Activated CD4-positive, alpha-beta T cell treated with anti-CD3 and anti-CD28 coated beads, Interleukin-2, amount 10 ng/mL, durations not matched to agents 7 days and 5 days (primary cell): ENCODE measurements at regions not wholly inside any gene's neighbourhood (a gene's known extent, or its start where the extent isn't known, plus 50 kb on each side); places are given as distances from the start of the nearest gene placed in this dataset.

Experiments
- CTCF ChIA-PET: fragments of 350-600 bp; sonication (Branson Sonifier 250); formaldehyde crosslinking; loops from one replicate; lab custom pipeline; 2021; ENCODE audit warnings: antibody characterized with exemption; lab: Charles Lee
- POLR2A ChIA-PET: fragments of 350-600 bp; sonication (Branson Sonifier 250); formaldehyde crosslinking; loops from one replicate; lab custom pipeline; 2021; ENCODE audit warnings: antibody characterized with exemption; lab: Charles Lee
- DNase-seq: peaks from one replicate; pipeline ENCODE4 v3.0.0-alpha.2; 2020
- H3K27ac Mint-ChIP-seq: one replicate; pipeline ENCODE4 v1.8.0; 2021; ENCODE audit warnings: mild to moderate bottlenecking, moderate library complexity, mixed read lengths
- H3K27me3 Mint-ChIP-seq: one replicate; pipeline ENCODE4 v1.8.0; 2021; ENCODE audit warnings: mixed read lengths
- H3K36me3 Mint-ChIP-seq: one replicate; pipeline ENCODE4 v1.8.0; 2021; ENCODE audit warnings: low read depth, mixed read lengths
- H3K4me1 Mint-ChIP-seq: one replicate; pipeline ENCODE4 v1.8.0; 2021; ENCODE audit warnings: mixed read lengths
- H3K4me3 Mint-ChIP-seq: one replicate; pipeline ENCODE4 v1.8.0; 2021; ENCODE audit warnings: mild to moderate bottlenecking, moderate library complexity, mixed read lengths
- H3K9me3 Mint-ChIP-seq: one replicate; pipeline ENCODE4 v1.8.0; 2021; ENCODE audit warnings: mixed read lengths

DNA sequence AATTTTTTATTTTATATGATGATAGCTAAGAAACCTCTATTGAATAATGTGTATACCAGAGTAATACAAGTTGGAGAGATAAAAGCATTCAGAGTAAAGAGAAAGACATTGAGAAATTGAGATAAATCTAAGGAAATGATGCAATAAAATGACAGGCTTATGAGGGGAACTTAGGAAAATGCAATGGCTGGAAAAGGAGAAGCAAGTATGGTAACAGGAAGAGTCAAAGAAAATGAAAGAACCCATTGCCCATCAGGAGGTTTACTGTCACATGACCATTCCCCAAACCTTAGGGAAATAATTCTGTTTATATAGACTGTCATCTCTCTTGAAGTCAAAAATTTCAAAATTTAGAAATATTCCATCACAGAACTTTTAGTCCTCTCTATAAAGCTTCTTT lies 808.0 kb upstream of the PRR20A start:
- H3K36me3 Mint-ChIP-seq = no peaks in the 10 kb centered on the region
- H3K9me3 Mint-ChIP-seq = peaks cover under 1% of the 10 kb centered on the region
- ChIA-PET POLR2A (no interaction called here), CTCF (no interaction called here)
- no peak for DNase-seq
- H3K27me3 Mint-ChIP-seq = no peaks in the 10 kb centered on the region
- no peak overlapping the region for H3K27ac Mint-ChIP-seq
- no peaks in the 10 kb centered on the region for H3K4me1 Mint-ChIP-seq
- no peak overlapping the region for H3K4me3 Mint-ChIP-seq

DNA sequence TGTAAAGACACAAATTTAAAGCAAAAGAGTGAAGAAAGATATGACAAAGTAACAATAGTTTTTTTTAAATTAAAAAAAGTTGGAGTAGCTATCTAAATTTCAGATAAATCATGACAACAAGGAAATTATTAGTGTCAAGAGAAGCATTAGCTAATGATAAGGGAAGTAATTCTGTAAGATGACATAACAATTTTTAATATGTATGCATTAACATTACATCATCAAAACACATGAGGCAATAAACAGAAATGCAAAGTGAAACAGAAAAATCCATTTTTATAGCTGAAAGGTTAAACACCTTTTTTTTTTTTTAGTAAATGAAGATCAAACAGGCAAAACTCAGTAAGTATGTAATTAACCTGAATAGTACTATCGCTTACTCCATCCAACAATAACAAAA lies 804.9 kb upstream of the PRR20A start:
- H3K27me3 Mint-ChIP-seq = no peaks in the 10 kb centered on the region
- POLR2A ChIA-PET = no interaction called here
- no peaks in the 10 kb centered on the region for H3K36me3 Mint-ChIP-seq
- H3K4me1 Mint-ChIP-seq = no peaks in the 10 kb centered on the region
- CTCF ChIA-PET = interaction anchor here (0.6 kb wide), 1 partner anchor 154 kb away, joined by 3 read pairs; no protein-coding TSS in a partner anchor
- no peak overlapping the region for H3K27ac Mint-ChIP-seq
- H3K4me3 Mint-ChIP-seq = no peak overlapping the region
- H3K9me3 Mint-ChIP-seq = peaks cover 6% of the 10 kb centered on the region
- DNase-seq = no peak

DNA sequence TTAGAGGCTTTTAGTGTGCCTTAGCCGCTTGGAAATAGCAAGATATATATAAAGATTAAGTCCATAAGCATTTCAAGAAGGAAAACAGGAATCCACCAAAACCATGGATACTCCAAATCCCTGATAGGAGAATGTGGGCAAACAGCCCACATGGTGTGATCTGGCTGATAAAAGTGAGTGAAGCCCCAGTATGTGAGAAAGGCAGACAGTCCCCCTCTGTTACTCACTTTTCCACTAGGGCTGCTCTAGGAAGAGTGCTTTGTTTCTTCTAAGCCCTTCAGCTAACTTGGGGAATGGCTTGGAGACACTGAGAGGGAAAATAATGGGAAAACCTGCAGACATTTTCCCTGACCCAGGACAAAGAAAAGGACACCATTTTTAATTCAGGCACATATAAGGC lies 802.3 kb upstream of the PRR20A start:
- ChIA-PET CTCF (no interaction called here), POLR2A (no interaction called here)
- Mint-ChIP-seq H3K9me3 (peaks cover 15% of the 10 kb centered on the region), H3K27me3 (no peaks in the 10 kb centered on the region), H3K4me3 (no peak overlapping the region), H3K4me1 (no peaks in the 10 kb centered on the region), H3K27ac (no peak overlapping the region), H3K36me3 (no peaks in the 10 kb centered on the region)
- no peak for DNase-seq

- H3K4me3 Mint-ChIP-seq = no peak overlapping the region
- no peaks in the 10 kb centered on the region for H3K27me3 Mint-ChIP-seq
- H3K36me3 Mint-ChIP-seq = no peaks in the 10 kb centered on the region
- no peaks in the 10 kb centered on the region for H3K4me1 Mint-ChIP-seq
- H3K27ac Mint-ChIP-seq = no peak overlapping the region
- H3K9me3 Mint-ChIP-seq = peaks cover 10% of the 10 kb centered on the region
- ChIA-PET CTCF (no interaction called here), POLR2A (no interaction called here)
- no peak for DNase-seq
These were observed 793.7 kb upstream of the PRR20A start for GRCh38 chr13:56347014-56347413.

DNA sequence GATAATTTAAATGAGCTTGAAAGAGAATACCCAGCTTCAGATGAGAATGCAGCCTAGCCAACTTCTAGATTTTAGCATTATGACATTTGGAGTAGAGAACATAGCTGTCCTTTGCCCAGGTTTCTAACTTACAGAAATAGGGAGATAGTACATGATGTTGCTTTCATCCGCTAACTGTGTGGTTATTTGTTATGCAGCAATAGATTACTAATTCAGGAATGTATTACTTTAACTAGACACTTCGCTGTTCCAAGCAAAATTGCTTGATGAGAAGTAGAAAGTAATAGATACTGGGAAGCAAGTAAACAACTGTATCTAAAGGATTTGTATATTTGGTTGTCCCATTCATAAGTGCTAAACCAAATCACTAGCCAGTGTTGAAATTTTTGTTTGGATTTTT lies 790.9 kb upstream of the PRR20A start:
- ChIA-PET POLR2A (no interaction called here), CTCF (no interaction called here)
- no peak for DNase-seq
- Mint-ChIP-seq H3K36me3 (no peaks in the 10 kb centered on the region), H3K9me3 (peaks cover 3% of the 10 kb centered on the region), H3K27me3 (no peaks in the 10 kb centered on the region), H3K4me3 (no peak overlapping the region), H3K27ac (no peak overlapping the region), H3K4me1 (no peaks in the 10 kb centered on the region)

- Mint-ChIP-seq H3K4me3 (no peak overlapping the region), H3K36me3 (no peaks in the 10 kb centered on the region), H3K27ac (no peak overlapping the region), H3K9me3 (peaks cover 3% of the 10 kb centered on the region), H3K4me1 (no peaks in the 10 kb centered on the region), H3K27me3 (no peaks in the 10 kb centered on the region)
- POLR2A ChIA-PET = no interaction called here
- CTCF ChIA-PET = no interaction called here
- no peak for DNase-seq
These were observed 789.7 kb upstream of the PRR20A start for GRCh38 chr13:56351041-56351440.

- no peaks in the 10 kb centered on the region for H3K4me1 Mint-ChIP-seq
- H3K9me3 Mint-ChIP-seq = peaks cover 3% of the 10 kb centered on the region
- DNase-seq = no peak
- ChIA-PET POLR2A (no interaction called here), CTCF (no interaction called here)
- no peaks in the 10 kb centered on the region for H3K36me3 Mint-ChIP-seq
- H3K27me3 Mint-ChIP-seq = no peaks in the 10 kb centered on the region
- H3K27ac Mint-ChIP-seq = no peak overlapping the region
- no peak overlapping the region for H3K4me3 Mint-ChIP-seq
These were observed 788.4 kb upstream of the PRR20A start for GRCh38 chr13:56352361-56352760.

- no peak overlapping the region for H3K4me3 Mint-ChIP-seq
- no peaks in the 10 kb centered on the region for H3K4me1 Mint-ChIP-seq
- ChIA-PET POLR2A (no interaction called here), CTCF (no interaction called here)
- no peaks in the 10 kb centered on the region for H3K27me3 Mint-ChIP-seq
- no peaks in the 10 kb centered on the region for H3K36me3 Mint-ChIP-seq
- no peak overlapping the region for H3K27ac Mint-ChIP-seq
- no peak for DNase-seq
- H3K9me3 Mint-ChIP-seq = peaks cover 7% of the 10 kb centered on the region
These were observed 787.8 kb upstream of the PRR20A start for GRCh38 chr13:56352901-56353300.

- Mint-ChIP-seq H3K27me3 (no peaks in the 10 kb centered on the region), H3K36me3 (no peaks in the 10 kb centered on the region), H3K4me1 (no peaks in the 10 kb centered on the region), H3K4me3 (no peak overlapping the region), H3K27ac (no peak overlapping the region), H3K9me3 (peaks cover 17% of the 10 kb centered on the region)
- CTCF ChIA-PET = no interaction called here
- DNase-seq = no peak
- POLR2A ChIA-PET = no interaction called here
These were observed 784.0 kb upstream of the PRR20A start for GRCh38 chr13:56356690-56357089.

- POLR2A ChIA-PET = no interaction called here
- no peak overlapping the region for H3K27ac Mint-ChIP-seq
These were observed 762.2 kb upstream of the PRR20A start for GRCh38 chr13:56378566-56378965.

GRCh38 chr13:56393549-56393948 lies 747.2 kb upstream of the PRR20A start:
- ChIA-PET POLR2A (no interaction called here), CTCF (no interaction called here)
- Mint-ChIP-seq H3K4me1 (no peaks in the 10 kb centered on the region), H3K9me3 (peaks cover 17% of the 10 kb centered on the region), H3K27me3 (no peaks in the 10 kb centered on the region), H3K4me3 (no peak overlapping the region), H3K36me3 (no peaks in the 10 kb centered on the region), H3K27ac (no peak overlapping the region)
- no peak for DNase-seq

More at GRCh38 chr13:56378566-56378965, 762.2 kb upstream of the PRR20A start:
- CTCF ChIA-PET = no interaction called here
- H3K36me3 Mint-ChIP-seq = no peaks in the 10 kb centered on the region
- DNase-seq = no peak
- H3K27me3 Mint-ChIP-seq = no peaks in the 10 kb centered on the region
- peaks cover 18% of the 10 kb centered on the region for H3K9me3 Mint-ChIP-seq
- no peak overlapping the region for H3K4me3 Mint-ChIP-seq
- H3K4me1 Mint-ChIP-seq = no peaks in the 10 kb centered on the region

GRCh38 chr13:56396318-56396717 lies 744.4 kb upstream of the PRR20A start:
- no peak overlapping the region for H3K27ac Mint-ChIP-seq
- CTCF ChIA-PET = no interaction called here

GRCh38 chr13:56400774-56401173 lies 739.9 kb upstream of the PRR20A start:
- Mint-ChIP-seq H3K4me1 (no peaks in the 10 kb centered on the region), H3K4me3 (no peak overlapping the region), H3K27me3 (no peaks in the 10 kb centered on the region), H3K9me3 (peaks cover 19% of the 10 kb centered on the region), H3K36me3 (no peaks in the 10 kb centered on the region), H3K27ac (no peak overlapping the region)
- CTCF ChIA-PET = no interaction called here
- no peak for DNase-seq
- POLR2A ChIA-PET = no interaction called here

More at GRCh38 chr13:56396318-56396717, 744.4 kb upstream of the PRR20A start:
- no peaks in the 10 kb centered on the region for H3K36me3 Mint-ChIP-seq
- no peaks in the 10 kb centered on the region for H3K4me1 Mint-ChIP-seq
- no peak overlapping the region for H3K4me3 Mint-ChIP-seq
- POLR2A ChIA-PET = no interaction called here
- DNase-seq = no peak
- H3K9me3 Mint-ChIP-seq = peaks cover 15% of the 10 kb centered on the region
- no peaks in the 10 kb centered on the region for H3K27me3 Mint-ChIP-seq

GRCh38 chr13:56412856-56413255 lies 727.9 kb upstream of the PRR20A start:
- H3K9me3 Mint-ChIP-seq = peaks cover 5% of the 10 kb centered on the region
- no peak overlapping the region for H3K4me3 Mint-ChIP-seq
- POLR2A ChIA-PET = no interaction called here
- H3K4me1 Mint-ChIP-seq = no peaks in the 10 kb centered on the region
- no peaks in the 10 kb centered on the region for H3K27me3 Mint-ChIP-seq
- no peak overlapping the region for H3K27ac Mint-ChIP-seq
- no peaks in the 10 kb centered on the region for H3K36me3 Mint-ChIP-seq
- CTCF ChIA-PET = no interaction called here
- DNase-seq = no peak
